ENCODE measurements at regions not wholly inside any gene's neighbourhood (a gene's known extent, or its start where the extent isn't known, plus 50 kb on each side); places are given as distances from the start of the nearest gene placed in this dataset.

DNA sequence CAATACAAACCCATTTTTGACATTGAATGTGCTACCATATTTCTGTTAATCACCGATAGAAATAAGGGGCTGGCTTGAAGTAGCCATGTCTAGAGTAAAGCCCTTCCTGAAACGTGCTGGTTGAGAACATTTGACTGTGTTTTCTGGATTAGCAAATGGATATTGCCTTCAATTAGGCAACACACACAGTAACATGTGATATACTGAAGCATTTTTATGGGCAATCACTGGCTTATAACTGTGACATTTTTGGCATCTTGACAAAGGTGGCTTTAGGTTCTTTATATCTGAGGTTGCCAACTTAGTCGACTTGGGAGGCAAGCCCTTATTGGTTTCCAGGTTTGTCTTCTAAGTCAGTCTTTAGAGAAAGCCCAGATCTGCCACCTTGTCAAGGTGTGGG lies 292.9 kb downstream of the BTBD3 start:
- no peaks in the 10 kb centered on the region for H3K27me3 ChIP-seq (ENCODE audit: insufficient read depth, poor library complexity, severe bottlenecking)
- no peak overlapping the region for H3K27ac ChIP-seq (replicated peaks)
- TF ChIP-seq, protein P1, sequence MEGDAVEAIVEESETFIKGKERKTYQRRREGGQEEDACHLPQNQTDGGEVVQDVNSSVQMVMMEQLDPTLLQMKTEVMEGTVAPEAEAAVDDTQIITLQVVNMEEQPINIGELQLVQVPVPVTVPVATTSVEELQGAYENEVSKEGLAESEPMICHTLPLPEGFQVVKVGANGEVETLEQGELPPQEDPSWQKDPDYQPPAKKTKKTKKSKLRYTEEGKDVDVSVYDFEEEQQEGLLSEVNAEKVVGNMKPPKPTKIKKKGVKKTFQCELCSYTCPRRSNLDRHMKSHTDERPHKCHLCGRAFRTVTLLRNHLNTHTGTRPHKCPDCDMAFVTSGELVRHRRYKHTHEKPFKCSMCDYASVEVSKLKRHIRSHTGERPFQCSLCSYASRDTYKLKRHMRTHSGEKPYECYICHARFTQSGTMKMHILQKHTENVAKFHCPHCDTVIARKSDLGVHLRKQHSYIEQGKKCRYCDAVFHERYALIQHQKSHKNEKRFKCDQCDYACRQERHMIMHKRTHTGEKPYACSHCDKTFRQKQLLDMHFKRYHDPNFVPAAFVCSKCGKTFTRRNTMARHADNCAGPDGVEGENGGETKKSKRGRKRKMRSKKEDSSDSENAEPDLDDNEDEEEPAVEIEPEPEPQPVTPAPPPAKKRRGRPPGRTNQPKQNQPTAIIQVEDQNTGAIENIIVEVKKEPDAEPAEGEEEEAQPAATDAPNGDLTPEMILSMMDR (IDR thresholded peaks at IDR 0.05; ENCODE audit: insufficient read depth, low read length): no peak
- TF ChIP-seq SPI1 (IDR thresholded peaks at IDR 0.05; ENCODE audit: borderline replicate concordance, low read depth): no peak
- TF ChIP-seq, protein P2, sequence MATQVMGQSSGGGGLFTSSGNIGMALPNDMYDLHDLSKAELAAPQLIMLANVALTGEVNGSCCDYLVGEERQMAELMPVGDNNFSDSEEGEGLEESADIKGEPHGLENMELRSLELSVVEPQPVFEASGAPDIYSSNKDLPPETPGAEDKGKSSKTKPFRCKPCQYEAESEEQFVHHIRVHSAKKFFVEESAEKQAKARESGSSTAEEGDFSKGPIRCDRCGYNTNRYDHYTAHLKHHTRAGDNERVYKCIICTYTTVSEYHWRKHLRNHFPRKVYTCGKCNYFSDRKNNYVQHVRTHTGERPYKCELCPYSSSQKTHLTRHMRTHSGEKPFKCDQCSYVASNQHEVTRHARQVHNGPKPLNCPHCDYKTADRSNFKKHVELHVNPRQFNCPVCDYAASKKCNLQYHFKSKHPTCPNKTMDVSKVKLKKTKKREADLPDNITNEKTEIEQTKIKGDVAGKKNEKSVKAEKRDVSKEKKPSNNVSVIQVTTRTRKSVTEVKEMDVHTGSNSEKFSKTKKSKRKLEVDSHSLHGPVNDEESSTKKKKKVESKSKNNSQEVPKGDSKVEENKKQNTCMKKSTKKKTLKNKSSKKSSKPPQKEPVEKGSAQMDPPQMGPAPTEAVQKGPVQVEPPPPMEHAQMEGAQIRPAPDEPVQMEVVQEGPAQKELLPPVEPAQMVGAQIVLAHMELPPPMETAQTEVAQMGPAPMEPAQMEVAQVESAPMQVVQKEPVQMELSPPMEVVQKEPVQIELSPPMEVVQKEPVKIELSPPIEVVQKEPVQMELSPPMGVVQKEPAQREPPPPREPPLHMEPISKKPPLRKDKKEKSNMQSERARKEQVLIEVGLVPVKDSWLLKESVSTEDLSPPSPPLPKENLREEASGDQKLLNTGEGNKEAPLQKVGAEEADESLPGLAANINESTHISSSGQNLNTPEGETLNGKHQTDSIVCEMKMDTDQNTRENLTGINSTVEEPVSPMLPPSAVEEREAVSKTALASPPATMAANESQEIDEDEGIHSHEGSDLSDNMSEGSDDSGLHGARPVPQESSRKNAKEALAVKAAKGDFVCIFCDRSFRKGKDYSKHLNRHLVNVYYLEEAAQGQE (IDR thresholded peaks at IDR 0.05; ENCODE audit: insufficient replicate concordance, low read depth): no peak
- no peak for TF ChIP-seq GABPA (IDR thresholded peaks at IDR 0.05; ENCODE audit: low read depth)
- TF ChIP-seq POLR2AphosphoS5 (IDR thresholded peaks at IDR 0.05; ENCODE audit: low read depth): no peak
- no peak overlapping the region for H3K4me3 ChIP-seq (replicated peaks; ENCODE audit: insufficient read depth, low read length)
- DNase-seq (ENCODE audit: low read depth in 1 of 2, low spot score in 1 of 2): no peak

DNA sequence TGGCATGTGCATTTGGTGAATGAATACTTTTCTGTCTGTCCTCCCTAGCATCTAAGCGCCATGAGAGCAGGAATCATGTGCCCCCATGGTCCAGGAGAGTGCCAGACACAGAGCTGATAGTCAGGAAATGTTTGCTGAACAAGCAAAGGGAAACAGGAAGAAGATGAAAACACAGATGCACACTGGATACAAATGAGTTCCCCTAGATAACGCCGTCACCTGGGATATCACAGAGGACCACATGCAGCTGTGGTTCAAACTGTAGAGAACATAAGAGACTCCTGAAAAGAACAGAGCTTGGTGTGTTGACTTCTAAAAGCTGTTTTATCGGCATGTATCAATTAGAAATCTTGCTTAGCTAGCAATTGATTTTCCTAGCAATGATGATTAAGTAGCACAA lies 293.7 kb downstream of the BTBD3 start:
- DNase-seq (ENCODE audit: low read depth in 1 of 2, low spot score in 1 of 2): no peak
- Histone ChIP-seq H3K27me3 (ENCODE audit: insufficient read depth, poor library complexity, severe bottlenecking) (no peaks in the 10 kb centered on the region), H3K27ac (replicated peaks) (no peak overlapping the region), H3K4me3 (replicated peaks; ENCODE audit: insufficient read depth, low read length) (no peak overlapping the region)
- TF ChIP-seq SPI1 (IDR thresholded peaks at IDR 0.05; ENCODE audit: borderline replicate concordance, low read depth) (no peak), POLR2AphosphoS5 (IDR thresholded peaks at IDR 0.05; ENCODE audit: low read depth) (no peak), GABPA (IDR thresholded peaks at IDR 0.05; ENCODE audit: low read depth) (no peak)
- TF ChIP-seq, protein P1 (IDR thresholded peaks at IDR 0.05; ENCODE audit: insufficient read depth, low read length): no peak
- TF ChIP-seq, protein P2 (IDR thresholded peaks at IDR 0.05; ENCODE audit: insufficient replicate concordance, low read depth): no peak

DNA sequence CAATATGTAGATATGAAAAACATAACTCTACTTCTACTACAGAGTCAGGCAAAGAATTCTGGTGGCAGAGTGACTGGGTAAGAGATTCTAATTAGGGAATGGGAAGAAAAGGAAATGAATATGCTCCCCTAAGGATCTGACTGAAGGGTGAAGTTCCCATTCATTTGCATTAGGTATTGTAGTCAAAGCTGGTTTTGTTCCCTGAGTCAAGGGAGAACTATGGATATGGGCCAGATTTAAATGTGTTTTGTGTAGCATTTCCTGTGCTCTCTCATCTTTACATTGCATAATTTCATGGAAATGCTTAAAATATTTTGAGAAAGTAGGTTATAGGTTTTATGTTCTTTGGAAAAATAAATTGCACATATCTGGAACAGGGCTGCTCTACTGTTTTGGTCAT lies 299.7 kb downstream of the BTBD3 start:
- no peak overlapping the region for H3K27ac ChIP-seq (replicated peaks)
- no peak for DNase-seq (ENCODE audit: low read depth in 1 of 2, low spot score in 1 of 2)
- H3K27me3 ChIP-seq (ENCODE audit: insufficient read depth, poor library complexity, severe bottlenecking): no peaks in the 10 kb centered on the region
- no peak overlapping the region for H3K4me3 ChIP-seq (replicated peaks; ENCODE audit: insufficient read depth, low read length)
- TF ChIP-seq SPI1 (IDR thresholded peaks at IDR 0.05; ENCODE audit: borderline replicate concordance, low read depth) (no peak), GABPA (IDR thresholded peaks at IDR 0.05; ENCODE audit: low read depth) (no peak), POLR2AphosphoS5 (IDR thresholded peaks at IDR 0.05; ENCODE audit: low read depth) (no peak)
- TF ChIP-seq, protein P2 (IDR thresholded peaks at IDR 0.05; ENCODE audit: insufficient replicate concordance, low read depth): no peak
- TF ChIP-seq, protein P1 (IDR thresholded peaks at IDR 0.05; ENCODE audit: insufficient read depth, low read length): no peak

Measured in HL-60 (cell line).